ENCODE measurements at regions not wholly inside any gene's neighbourhood (a gene's known extent, or its start where the extent isn't known, plus 50 kb on each side); places are given as distances from the start of the nearest gene placed in this dataset.

- no peak for TF ChIP-seq CTCF (conservative IDR thresholded peaks at IDR 0.05 in 1 of 2, IDR thresholded peaks at IDR 0.05 in 1 of 2; ENCODE audit: low read depth in 1 of 2, low read length in 2 of 2)
- TF ChIP-seq EZH2 (IDR thresholded peaks at IDR 0.05; ENCODE audit: low read length, missing control alignments) = no peak
Observed at GRCh38 chr14:38727731-38728130, 375.3 kb downstream of the SEC23A start.

Data from fibroblast of lung (primary cell).